ENCODE measurements at regions not wholly inside any gene's neighbourhood (a gene's known extent, or its start where the extent isn't known, plus 50 kb on each side); places are given as distances from the start of the nearest gene placed in this dataset.

DNA sequence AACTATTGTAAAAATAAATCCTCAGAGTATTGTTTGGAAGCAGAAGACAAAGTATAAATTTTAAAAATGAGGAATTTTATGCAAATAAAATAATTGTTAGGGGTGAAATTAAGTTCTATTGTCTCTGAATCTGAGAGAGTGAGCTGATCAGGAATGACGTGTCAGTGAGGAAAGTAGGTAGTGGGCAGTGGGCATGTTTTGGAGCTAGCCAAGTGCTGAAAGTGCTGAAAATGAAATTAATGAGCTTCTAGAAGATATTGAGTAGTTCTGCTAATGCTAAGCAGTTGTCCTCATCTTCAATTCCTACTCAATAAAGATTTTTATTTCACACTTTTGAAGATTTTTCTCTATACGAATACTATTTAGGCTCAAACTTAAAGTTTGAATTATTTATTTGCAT is 1167.8 kb upstream of the PCDH20 start:
- no peak for DNase-seq (ENCODE audit: low read depth)
- Mint-ChIP-seq H3K27me3 (ENCODE audit: low read depth, unreplicated experiment) (no peaks in the 10 kb centered on the region), H3K4me1 (ENCODE audit: low read depth, unreplicated experiment) (no peaks in the 10 kb centered on the region), H3K4me3 (ENCODE audit: unreplicated experiment) (no peak overlapping the region), H3K27ac (ENCODE audit: unreplicated experiment) (no peak overlapping the region), H3K9me3 (ENCODE audit: unreplicated experiment) (no peaks in the 10 kb centered on the region), H3K36me3 (ENCODE audit: low read depth, unreplicated experiment) (no peaks in the 10 kb centered on the region)
- H3K27ac ChIP-seq (ENCODE audit: low read depth, low read length) = no peak overlapping the region
- no peak overlapping the region for H3K4me2 ChIP-seq (ENCODE audit: low read length)
- no peaks in the 10 kb centered on the region for H3K79me2 ChIP-seq (ENCODE audit: insufficient read depth, low read length)
- no peak for FAIRE-seq
- no peaks in the 10 kb centered on the region for H4K20me1 ChIP-seq (ENCODE audit: insufficient read depth, low read length)
- H3K4me3 ChIP-seq (ENCODE audit: insufficient read depth, low read depth, low read length) = no peak overlapping the region
- no peak for TF ChIP-seq EZH2 (IDR thresholded peaks at IDR 0.05; ENCODE audit: insufficient read depth, low read length)
- TF ChIP-seq, protein P1, sequence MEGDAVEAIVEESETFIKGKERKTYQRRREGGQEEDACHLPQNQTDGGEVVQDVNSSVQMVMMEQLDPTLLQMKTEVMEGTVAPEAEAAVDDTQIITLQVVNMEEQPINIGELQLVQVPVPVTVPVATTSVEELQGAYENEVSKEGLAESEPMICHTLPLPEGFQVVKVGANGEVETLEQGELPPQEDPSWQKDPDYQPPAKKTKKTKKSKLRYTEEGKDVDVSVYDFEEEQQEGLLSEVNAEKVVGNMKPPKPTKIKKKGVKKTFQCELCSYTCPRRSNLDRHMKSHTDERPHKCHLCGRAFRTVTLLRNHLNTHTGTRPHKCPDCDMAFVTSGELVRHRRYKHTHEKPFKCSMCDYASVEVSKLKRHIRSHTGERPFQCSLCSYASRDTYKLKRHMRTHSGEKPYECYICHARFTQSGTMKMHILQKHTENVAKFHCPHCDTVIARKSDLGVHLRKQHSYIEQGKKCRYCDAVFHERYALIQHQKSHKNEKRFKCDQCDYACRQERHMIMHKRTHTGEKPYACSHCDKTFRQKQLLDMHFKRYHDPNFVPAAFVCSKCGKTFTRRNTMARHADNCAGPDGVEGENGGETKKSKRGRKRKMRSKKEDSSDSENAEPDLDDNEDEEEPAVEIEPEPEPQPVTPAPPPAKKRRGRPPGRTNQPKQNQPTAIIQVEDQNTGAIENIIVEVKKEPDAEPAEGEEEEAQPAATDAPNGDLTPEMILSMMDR (IDR thresholded peaks at IDR 0.05; ENCODE audit: insufficient read depth, low read depth, low read length) = no peak
- no peaks in the 10 kb centered on the region for H3K9me3 ChIP-seq (ENCODE audit: insufficient read depth, low read depth, low read length)
- no peaks in the 10 kb centered on the region for H3K27me3 ChIP-seq (ENCODE audit: insufficient read depth, low read length)
- H3K36me3 ChIP-seq (ENCODE audit: insufficient read depth, low read length) = no peaks in the 10 kb centered on the region
- H2AFZ ChIP-seq (ENCODE audit: low read depth, low read length) = no peak overlapping the region
- no peak overlapping the region for H3K9ac ChIP-seq (ENCODE audit: low read length)
- no peaks in the 10 kb centered on the region for H3K4me1 ChIP-seq (ENCODE audit: insufficient read depth, low read length)

DNA sequence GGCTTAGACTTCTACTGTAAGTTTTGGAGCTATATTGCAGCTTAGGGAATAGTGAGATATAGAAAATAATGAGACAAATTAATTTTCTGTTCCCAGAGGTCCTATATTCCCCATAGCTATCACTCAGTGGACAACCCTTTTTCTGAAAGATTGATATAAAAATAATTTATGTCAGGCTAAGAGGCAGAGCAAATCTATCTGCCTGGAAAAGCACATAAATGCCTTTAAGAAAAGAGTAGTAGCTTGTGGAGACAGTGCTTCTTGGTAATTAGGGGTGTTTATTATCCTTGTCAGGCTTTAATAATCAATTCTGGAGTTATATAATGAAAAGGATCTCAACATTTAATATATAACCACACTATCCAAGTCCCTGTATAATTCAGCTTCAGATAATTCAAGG is 1162.8 kb upstream of the PCDH20 start:
- Histone ChIP-seq H3K36me3 (ENCODE audit: insufficient read depth, low read length) (no peaks in the 10 kb centered on the region), H4K20me1 (ENCODE audit: insufficient read depth, low read length) (no peaks in the 10 kb centered on the region), H3K9me3 (ENCODE audit: insufficient read depth, low read depth, low read length) (no peaks in the 10 kb centered on the region), H3K27ac (ENCODE audit: low read depth, low read length) (no peak overlapping the region), H3K79me2 (ENCODE audit: insufficient read depth, low read length) (no peaks in the 10 kb centered on the region), H3K4me3 (ENCODE audit: insufficient read depth, low read depth, low read length) (no peak overlapping the region), H3K4me2 (ENCODE audit: low read length) (no peak overlapping the region), H3K4me1 (ENCODE audit: insufficient read depth, low read length) (no peaks in the 10 kb centered on the region), H3K9ac (ENCODE audit: low read length) (no peak overlapping the region), H3K27me3 (ENCODE audit: insufficient read depth, low read length) (no peaks in the 10 kb centered on the region), H2AFZ (ENCODE audit: low read depth, low read length) (no peak overlapping the region)
- Mint-ChIP-seq H3K27ac (ENCODE audit: unreplicated experiment) (no peak overlapping the region), H3K4me1 (ENCODE audit: low read depth, unreplicated experiment) (no peaks in the 10 kb centered on the region), H3K4me3 (ENCODE audit: unreplicated experiment) (no peak overlapping the region), H3K27me3 (ENCODE audit: low read depth, unreplicated experiment) (no peaks in the 10 kb centered on the region), H3K9me3 (ENCODE audit: unreplicated experiment) (no peaks in the 10 kb centered on the region), H3K36me3 (ENCODE audit: low read depth, unreplicated experiment) (no peaks in the 10 kb centered on the region)
- DNase-seq (ENCODE audit: low read depth) (no peak), FAIRE-seq (no peak)
- TF ChIP-seq, protein P1 (IDR thresholded peaks at IDR 0.05; ENCODE audit: insufficient read depth, low read depth, low read length) = no peak
- no peak for TF ChIP-seq EZH2 (IDR thresholded peaks at IDR 0.05; ENCODE audit: insufficient read depth, low read length)

DNA sequence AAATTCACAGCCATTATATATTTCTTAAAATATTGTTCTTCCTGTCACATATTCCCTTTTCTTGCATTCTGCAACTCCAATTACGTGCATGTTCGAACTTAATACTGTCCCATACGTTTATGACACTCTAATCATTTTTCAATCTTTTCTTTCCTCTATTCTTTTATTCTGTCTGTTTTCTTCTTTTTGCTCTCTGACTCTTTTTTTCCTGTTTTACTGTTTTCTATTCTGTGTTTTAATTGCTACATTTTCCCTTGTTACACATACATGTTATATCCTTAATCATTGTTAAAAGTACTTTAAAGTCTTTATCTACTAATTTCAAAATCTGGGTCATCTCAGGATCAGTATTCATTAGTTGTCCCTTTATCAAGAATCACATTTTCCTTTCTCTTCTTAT is 1149.1 kb upstream of the PCDH20 start:
- H3K4me2 ChIP-seq (ENCODE audit: low read length) = no peak overlapping the region
- DNase-seq (ENCODE audit: low read depth) (no peak), FAIRE-seq (no peak)
- no peaks in the 10 kb centered on the region for H3K36me3 Mint-ChIP-seq (ENCODE audit: low read depth, unreplicated experiment)
- H3K79me2 ChIP-seq (ENCODE audit: insufficient read depth, low read length) = no peaks in the 10 kb centered on the region
- no peak overlapping the region for H3K27ac Mint-ChIP-seq (ENCODE audit: unreplicated experiment)
- no peak overlapping the region for H3K4me3 ChIP-seq (ENCODE audit: insufficient read depth, low read depth, low read length)
- H4K20me1 ChIP-seq (ENCODE audit: insufficient read depth, low read length) = no peaks in the 10 kb centered on the region
- H3K4me1 Mint-ChIP-seq (ENCODE audit: low read depth, unreplicated experiment) = no peaks in the 10 kb centered on the region
- no peaks in the 10 kb centered on the region for H3K9me3 ChIP-seq (ENCODE audit: insufficient read depth, low read depth, low read length)
- no peak overlapping the region for H3K27ac ChIP-seq (ENCODE audit: low read depth, low read length)
- no peak overlapping the region for H2AFZ ChIP-seq (ENCODE audit: low read depth, low read length)
- H3K27me3 Mint-ChIP-seq (ENCODE audit: low read depth, unreplicated experiment) = no peaks in the 10 kb centered on the region
- H3K4me3 Mint-ChIP-seq (ENCODE audit: unreplicated experiment) = no peak overlapping the region
- H3K27me3 ChIP-seq (ENCODE audit: insufficient read depth, low read length) = no peaks in the 10 kb centered on the region
- H3K9ac ChIP-seq (ENCODE audit: low read length) = no peak overlapping the region
- TF ChIP-seq, protein P1 (IDR thresholded peaks at IDR 0.05; ENCODE audit: insufficient read depth, low read depth, low read length) = no peak
- no peak for TF ChIP-seq EZH2 (IDR thresholded peaks at IDR 0.05; ENCODE audit: insufficient read depth, low read length)
- H3K9me3 Mint-ChIP-seq (ENCODE audit: unreplicated experiment) = no peaks in the 10 kb centered on the region
- H3K36me3 ChIP-seq (ENCODE audit: insufficient read depth, low read length) = no peaks in the 10 kb centered on the region
- H3K4me1 ChIP-seq (ENCODE audit: insufficient read depth, low read length) = no peaks in the 10 kb centered on the region

Measured in astrocyte (in vitro differentiated cells and primary cell).